ENCODE measurements at regions not wholly inside any gene's neighbourhood (a gene's known extent, or its start where the extent isn't known, plus 50 kb on each side); places are given as distances from the start of the nearest gene placed in this dataset.
A peak's percentile ranks its signal among the peaks of the same experiment; 100 is the strongest.

DNA sequence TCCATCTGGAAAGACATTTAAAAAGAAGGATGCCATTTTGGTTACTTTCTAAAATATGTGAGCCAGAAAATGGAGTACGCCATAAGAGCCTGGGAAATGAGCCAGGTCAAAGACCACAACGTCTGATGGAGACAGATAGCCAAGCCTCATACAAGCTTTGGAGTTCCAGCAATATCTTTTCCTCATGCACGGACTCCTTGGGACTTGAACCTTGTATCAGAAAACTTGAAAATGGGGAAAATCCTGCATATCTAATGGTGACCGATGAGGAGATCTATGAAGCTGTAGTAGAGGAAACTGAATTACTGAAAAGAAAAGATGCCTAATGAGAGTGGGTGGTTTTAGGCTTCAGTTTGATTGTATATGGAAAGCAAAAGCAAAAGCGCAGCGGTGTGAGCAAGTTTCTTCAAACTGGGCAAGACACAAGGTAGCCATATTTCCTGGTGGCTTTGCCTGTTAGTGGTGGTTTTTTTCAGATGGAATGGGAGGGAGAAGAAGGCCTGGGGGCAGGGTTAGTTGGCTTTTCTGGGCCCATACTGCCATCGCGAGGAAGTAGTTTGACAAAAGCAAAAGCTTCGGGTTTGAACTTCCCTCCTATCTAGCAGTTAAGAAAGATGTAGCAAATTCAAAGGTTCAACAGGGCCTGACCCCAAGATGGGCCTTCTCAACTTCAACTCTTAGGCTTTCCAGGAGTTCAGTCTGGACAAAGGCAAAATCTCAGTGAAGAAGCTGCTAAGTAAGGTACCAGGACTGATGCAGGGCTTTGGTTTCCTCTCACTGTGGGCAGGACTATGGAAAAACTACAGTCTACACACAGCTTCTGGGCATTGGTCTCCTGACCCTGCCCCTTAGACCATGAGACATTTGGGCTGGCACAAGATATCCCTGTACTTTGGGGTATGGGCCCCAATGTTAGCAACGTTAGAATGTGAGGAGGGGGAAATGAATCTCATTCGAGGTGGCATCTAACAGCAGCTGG is 210.0 kb upstream of the STK26 start:
- ChIA-PET CTCF (interaction anchor here (0.6 to 3.2 kb wide), 9 partner anchors 9 to 438 kb away, joined by 3 to 29 read pairs (median 4); no protein-coding TSS in a partner anchor), POLR2A (interaction anchor here (0.7 to 1.9 kb wide), 3 partner anchors 8 to 67 kb away, joined by 3 to 7 read pairs (median 3); no protein-coding TSS in a partner anchor)
- Mint-ChIP-seq H3K4me1 (ENCODE audit: insufficient read depth, unreplicated experiment) (no peaks in the 10 kb centered on the region), H3K27ac (ENCODE audit: low read depth, unreplicated experiment) (peak overlapping the region; percentile 82), H3K27me3 (ENCODE audit: insufficient read depth, unreplicated experiment) (no peaks in the 10 kb centered on the region), H3K4me3 (ENCODE audit: unreplicated experiment) (peak overlapping the region; percentile 82), H3K36me3 (ENCODE audit: insufficient read depth, unreplicated experiment) (no peaks in the 10 kb centered on the region), H3K9me3 (ENCODE audit: unreplicated experiment) (no peaks in the 10 kb centered on the region)
- TF ChIP-seq, protein P1, sequence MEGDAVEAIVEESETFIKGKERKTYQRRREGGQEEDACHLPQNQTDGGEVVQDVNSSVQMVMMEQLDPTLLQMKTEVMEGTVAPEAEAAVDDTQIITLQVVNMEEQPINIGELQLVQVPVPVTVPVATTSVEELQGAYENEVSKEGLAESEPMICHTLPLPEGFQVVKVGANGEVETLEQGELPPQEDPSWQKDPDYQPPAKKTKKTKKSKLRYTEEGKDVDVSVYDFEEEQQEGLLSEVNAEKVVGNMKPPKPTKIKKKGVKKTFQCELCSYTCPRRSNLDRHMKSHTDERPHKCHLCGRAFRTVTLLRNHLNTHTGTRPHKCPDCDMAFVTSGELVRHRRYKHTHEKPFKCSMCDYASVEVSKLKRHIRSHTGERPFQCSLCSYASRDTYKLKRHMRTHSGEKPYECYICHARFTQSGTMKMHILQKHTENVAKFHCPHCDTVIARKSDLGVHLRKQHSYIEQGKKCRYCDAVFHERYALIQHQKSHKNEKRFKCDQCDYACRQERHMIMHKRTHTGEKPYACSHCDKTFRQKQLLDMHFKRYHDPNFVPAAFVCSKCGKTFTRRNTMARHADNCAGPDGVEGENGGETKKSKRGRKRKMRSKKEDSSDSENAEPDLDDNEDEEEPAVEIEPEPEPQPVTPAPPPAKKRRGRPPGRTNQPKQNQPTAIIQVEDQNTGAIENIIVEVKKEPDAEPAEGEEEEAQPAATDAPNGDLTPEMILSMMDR (IDR thresholded peaks at IDR 0.05; ENCODE audit: unreplicated experiment): peak; percentile 43
- BruUV-seq (replicated peaks): no TSS peak
- peak; percentile 80 for DNase-seq (ENCODE audit: unreplicated experiment)
- intact Hi-C loops (cut with micrococcal nuclease): loop anchor here (1.0 to 2.0 kb wide), 6 partner anchors 21 to 108 kb away; no protein-coding TSS in a partner anchor

DNA sequence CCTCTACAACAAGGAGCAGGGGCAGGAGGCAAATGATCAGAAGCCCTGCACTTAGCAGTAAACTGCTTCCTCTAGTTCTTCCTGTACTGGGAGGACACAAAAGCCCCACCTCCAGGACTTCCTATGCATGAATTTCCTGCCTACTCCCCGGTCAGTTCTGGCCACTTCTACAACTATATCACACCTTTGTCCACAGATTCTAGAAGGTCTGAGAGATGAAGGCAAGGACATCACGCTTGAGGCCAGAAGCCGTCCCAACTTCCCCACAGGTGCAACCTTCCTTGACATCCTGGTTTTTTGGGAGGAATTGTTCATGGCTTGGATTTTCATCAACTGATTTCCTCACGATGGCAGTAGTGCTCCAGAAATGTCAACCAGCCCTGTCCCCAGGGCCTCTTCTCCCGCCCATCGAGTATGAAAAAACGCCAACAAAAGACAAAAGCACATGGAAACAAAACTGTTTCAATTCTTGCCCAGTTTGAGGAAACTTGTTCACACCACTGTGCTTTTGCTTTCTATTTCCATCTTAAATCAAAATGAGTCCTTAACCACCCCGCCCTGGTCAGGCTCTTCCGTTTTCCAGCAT is 206.5 kb upstream of the STK26 start:
- CTCF ChIA-PET: interaction anchor here (0.6 to 1.9 kb wide), 7 partner anchors 11 to 255 kb away, joined by 3 to 11 read pairs (median 3); no protein-coding TSS in a partner anchor
- no TSS peak for BruUV-seq (replicated peaks)
- intact Hi-C loops (cut with micrococcal nuclease): loop anchor here (1.0 kb wide), 1 partner anchor 112 kb away; no protein-coding TSS in a partner anchor
- H3K4me1 Mint-ChIP-seq (ENCODE audit: insufficient read depth, unreplicated experiment): no peaks in the 10 kb centered on the region
- peak; percentile 88 for DNase-seq (ENCODE audit: unreplicated experiment)
- POLR2A ChIA-PET: no interaction called here
- H3K27me3 Mint-ChIP-seq (ENCODE audit: insufficient read depth, unreplicated experiment): no peaks in the 10 kb centered on the region
- peak overlapping the region; percentile 63 for H3K4me3 Mint-ChIP-seq (ENCODE audit: unreplicated experiment)
- peaks cover 6% of the 10 kb centered on the region for H3K36me3 Mint-ChIP-seq (ENCODE audit: insufficient read depth, unreplicated experiment)
- H3K27ac Mint-ChIP-seq (ENCODE audit: low read depth, unreplicated experiment): peak overlapping the region; percentile 8
- TF ChIP-seq, protein P1 (IDR thresholded peaks at IDR 0.05; ENCODE audit: unreplicated experiment): peak; percentile 50
- no peaks in the 10 kb centered on the region for H3K9me3 Mint-ChIP-seq (ENCODE audit: unreplicated experiment)

- DNase-seq (ENCODE audit: unreplicated experiment): no peak
- H3K9me3 Mint-ChIP-seq (ENCODE audit: unreplicated experiment): no peaks in the 10 kb centered on the region
- no peak overlapping the region for H3K27ac Mint-ChIP-seq (ENCODE audit: low read depth, unreplicated experiment)
- H3K4me3 Mint-ChIP-seq (ENCODE audit: unreplicated experiment): no peak overlapping the region
- H3K36me3 Mint-ChIP-seq (ENCODE audit: insufficient read depth, unreplicated experiment): peaks cover 6% of the 10 kb centered on the region
- ChIA-PET POLR2A (no interaction called here), CTCF (interaction anchor here (1.1 kb wide), 1 partner anchor 27 kb away, joined by 4 read pairs; no protein-coding TSS in a partner anchor)
- intact Hi-C loops (cut with micrococcal nuclease): no loop called here
- TF ChIP-seq, protein P1 (IDR thresholded peaks at IDR 0.05; ENCODE audit: unreplicated experiment): no peak
- H3K27me3 Mint-ChIP-seq (ENCODE audit: insufficient read depth, unreplicated experiment): no peaks in the 10 kb centered on the region
- no peaks in the 10 kb centered on the region for H3K4me1 Mint-ChIP-seq (ENCODE audit: insufficient read depth, unreplicated experiment)
- BruUV-seq (replicated peaks): no TSS peak
Observed at GRCh38 chrX:131818297-131818936, 204.7 kb upstream of the STK26 start.

Measured in MCF 10A (cell line).